Left colon (tissue), 2 donors: ENCODE measurements at regions not wholly inside any gene's neighbourhood (a gene's known extent, or its start where the extent isn't known, plus 50 kb on each side); places are given as distances from the start of the nearest gene placed in this dataset.

Experiments
- ATAC-seq: fragments of 200-7000 bp; cut with Tn5 transposase; one replicate; pipeline ENCODE4 v1.9.1; 2020; ENCODE audit warnings: mild to moderate bottlenecking, moderate library complexity
- DNase-seq, 2 donors: peaks; one replicate each; pipeline ENCODE4 v3.0.0-alpha.2; 2020
- intact Hi-C, 2 donors: fragments of 100-400 bp; cut with DNase I in 1 of 2; cut with micrococcal nuclease in 1 of 2; formaldehyde crosslinking; loops; one replicate each; pipeline versions ENCODE4 v1.11.2 to v1.14.0; 2022; cut with DNase I, micrococcal nuclease
- donor health status: DM: no; HTN: no; CAD: no.
- donor health status: DM: yes; HTN: yes; CAD: no.

DNA sequence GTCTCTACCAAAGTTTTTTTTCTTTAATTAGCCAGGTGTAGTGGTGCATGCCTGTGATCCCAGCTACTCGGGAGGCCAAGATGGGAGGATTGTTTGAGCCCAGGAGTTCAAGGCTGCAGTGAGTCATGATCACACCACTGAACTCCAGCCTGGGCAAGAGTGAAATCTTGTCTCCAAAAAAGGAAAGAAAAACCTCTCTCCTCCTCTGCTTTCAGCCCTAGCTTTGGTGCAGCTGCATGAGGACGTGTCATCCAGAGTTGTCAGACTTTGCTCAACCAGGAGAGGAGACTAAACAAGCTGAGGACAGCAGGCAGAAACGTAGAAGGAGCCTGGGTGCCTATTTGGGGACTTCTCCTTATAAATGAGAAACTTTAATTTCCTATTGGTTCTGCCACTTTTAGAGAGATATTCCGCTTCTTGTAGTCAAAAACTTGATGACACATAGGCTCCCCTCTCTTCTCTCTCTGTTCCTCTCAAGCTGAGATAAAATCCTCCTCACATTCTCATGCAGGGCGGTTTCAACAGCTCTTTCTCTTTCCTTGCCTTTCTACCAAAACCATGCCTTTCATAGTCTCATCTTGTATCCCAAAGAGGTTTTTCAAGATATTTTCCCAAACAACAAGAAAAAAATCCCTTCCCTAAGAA, 205.4 kb downstream of the ARHGAP12 start:
- ATAC-seq (no peak), DNase-seq (no peak)
- intact Hi-C loops: no loop called here

DNA sequence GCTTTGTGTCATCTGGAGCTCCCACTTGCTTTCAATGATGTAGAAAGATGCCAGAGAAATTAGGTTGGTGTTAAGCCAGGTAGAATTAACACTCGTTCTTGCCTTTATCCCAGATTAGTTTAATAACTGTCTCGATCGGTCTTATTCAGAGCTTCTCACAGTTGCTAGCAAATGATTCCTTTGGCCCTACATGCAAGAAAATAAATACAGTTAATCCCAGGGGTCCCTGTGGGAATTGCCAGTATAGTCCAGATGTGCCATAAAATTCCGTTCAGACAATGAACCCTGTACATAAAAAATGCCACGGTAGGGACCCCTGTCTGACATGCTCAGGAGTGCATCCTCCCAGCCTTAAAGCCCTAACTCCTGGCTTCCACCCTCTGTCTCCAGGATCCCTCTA, 207.5 kb downstream of the ARHGAP12 start:
- DNase-seq (no peak), ATAC-seq (no peak)
- intact Hi-C loops: no loop called here

DNA sequence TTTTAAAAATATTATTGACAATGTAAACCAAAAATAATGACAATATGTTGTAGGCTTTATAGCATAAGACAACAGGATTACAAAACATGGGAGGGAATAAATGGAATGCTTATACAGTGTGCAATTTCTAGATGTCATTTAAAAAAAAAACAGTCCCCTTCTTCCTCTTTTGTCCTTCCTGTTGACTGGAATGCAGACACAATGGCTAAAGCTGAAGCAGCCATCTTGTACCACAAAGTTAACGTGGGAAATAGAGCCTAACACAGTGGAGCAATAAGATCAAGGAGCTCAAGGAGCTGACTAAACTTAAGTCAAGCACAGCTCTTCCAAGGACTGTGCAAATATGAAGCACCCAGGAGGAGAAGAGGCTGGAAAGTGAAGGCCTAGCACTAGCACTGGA, 208.1 kb downstream of the ARHGAP12 start:
- intact Hi-C loops: no loop called here
- no peak for ATAC-seq

DNA sequence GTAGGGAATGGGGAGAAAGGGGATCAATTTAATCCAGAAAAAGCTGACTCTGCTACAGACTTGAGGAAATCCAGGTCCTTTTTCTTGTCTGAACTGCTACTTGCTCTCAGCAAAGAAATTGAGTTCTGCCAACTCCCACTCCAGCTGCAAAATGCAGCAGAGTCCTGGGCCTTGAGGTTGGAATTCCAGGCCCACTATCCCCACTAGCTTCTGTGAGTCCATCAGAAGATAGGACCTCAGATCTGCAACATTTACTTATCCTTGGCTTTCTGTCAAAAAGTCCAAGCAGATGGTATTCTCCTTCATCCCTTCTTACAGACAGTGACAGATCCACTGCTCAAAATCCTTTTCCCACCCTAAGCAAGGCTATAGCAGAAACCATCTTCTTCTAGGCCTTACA, 219.2 kb downstream of the ARHGAP12 start:
- no peak for ATAC-seq
- intact Hi-C loops: loop anchor here in 1 of 2 donors (5.0 kb wide), 1 partner anchor 43 kb away; no protein-coding TSS in a partner anchor
- DNase-seq: no peak

More for the DNA sequence above, 208.1 kb downstream of the ARHGAP12 start:
- no peak for DNase-seq

DNA sequence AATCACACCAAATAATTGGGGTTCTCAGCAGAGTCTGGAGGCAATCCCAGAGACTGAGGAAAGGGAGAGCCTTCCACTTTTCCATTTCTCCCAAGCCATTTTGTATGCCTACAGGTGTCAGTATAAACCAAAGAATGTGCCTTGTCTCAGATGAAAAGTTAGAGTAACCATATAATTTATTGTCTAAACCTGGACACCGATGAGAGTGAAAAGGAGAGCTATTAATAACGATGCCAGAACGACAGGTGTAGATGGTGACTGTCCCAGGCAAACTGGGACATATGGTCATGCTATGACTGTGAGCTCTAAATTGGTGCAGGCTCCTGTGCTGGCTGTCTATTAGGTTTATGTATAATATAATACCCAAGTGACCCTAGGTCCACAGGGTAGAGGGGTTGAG, 219.6 kb downstream of the ARHGAP12 start:
- intact Hi-C loops: loop anchor here in 1 of 2 donors (5.0 kb wide), 1 partner anchor 43 kb away; no protein-coding TSS in a partner anchor

DNA sequence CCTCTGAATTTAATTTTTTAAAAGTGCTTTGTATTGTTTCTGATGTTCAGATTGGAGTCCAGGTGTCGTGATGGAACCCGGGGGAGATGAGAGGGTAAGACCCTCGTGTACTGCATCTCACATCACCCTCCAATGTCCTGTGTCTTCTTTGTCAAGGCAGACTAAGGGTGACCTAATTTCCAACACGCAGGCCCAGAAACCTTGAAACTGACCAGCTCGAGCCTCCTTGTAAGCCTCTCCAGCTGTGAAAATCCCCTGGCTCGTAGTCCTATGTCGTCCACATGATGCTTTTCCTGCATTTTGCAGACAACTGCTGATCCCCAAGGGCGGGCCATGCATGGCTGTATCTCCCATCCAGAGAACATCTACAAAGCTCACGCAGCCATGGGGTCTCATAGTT, 220.2 kb downstream of the ARHGAP12 start:
- DNase-seq (no peak), ATAC-seq (no peak)
- intact Hi-C loops: loop anchor here in 1 of 2 donors (5.0 kb wide), 1 partner anchor 44 kb away; no protein-coding TSS in a partner anchor

More for the DNA sequence above, 219.6 kb downstream of the ARHGAP12 start:
- ATAC-seq: no peak
- no peak for DNase-seq

DNA sequence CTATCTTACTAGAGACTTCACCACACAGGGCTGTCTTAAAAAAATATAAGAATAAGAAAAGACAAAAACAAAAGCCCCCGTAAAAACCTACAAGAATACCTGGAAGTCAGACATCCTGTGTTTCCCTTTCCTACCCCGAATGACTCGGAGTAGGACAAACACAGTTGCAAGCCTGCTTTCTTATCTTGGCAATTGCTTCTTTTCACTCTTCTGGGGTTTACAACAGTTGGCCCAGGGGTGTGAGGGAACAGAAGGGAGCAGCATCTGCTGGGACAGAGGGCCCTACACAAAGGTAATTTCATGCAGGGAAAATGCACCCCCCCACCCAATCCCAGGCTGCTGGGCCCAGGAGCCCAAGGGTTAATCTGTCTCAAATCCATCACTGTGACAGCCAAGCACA, 220.6 kb downstream of the ARHGAP12 start:
- intact Hi-C loops: loop anchor here in 1 of 2 donors (5.0 kb wide), 1 partner anchor 44 kb away; no protein-coding TSS in a partner anchor
- ATAC-seq (no peak), DNase-seq (no peak)

DNA sequence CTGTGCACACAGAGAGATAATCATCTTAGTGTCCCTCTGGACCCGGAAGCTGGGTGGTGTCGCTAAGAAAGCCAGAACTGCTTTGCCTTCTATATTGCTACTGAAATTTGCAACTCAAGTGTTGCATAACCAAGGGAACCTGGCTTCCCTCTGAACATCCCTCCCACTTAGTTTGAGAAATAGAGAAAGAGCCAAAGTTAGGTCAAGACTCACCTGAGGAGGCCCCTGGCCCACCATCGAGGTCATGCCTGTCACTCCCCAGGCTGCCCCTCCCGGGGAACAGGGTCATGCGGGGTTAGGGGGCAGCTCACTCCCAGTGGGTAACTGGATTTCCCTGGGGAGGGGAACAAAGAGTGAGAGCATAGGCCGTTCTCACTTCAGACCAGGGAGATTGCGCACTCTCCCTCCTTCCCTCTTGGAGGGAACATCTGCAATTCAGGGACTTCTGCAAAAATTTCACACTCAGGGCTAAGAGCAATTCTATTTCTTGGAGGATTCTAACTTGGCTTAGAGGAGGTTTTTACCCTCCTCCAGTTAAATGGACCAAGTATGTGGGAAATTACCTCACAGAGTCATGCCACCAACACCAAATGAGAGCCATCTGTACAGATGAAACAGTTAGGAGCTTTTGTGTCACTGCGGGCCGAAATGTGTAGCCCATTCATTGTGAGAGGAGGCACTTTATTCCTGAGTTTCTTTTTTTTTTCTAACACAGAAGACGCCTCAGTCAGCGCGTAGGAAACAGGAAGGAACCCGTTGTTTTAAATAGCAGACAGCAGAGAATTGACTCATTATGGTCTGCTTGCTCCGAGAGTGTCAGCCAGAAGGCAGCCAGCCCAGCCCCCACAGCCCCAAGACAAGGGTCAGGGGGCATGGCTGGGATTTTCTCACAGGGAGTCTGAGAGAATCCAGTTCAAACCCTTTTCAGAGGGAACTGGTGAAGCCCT, 221.3 kb downstream of the ARHGAP12 start:
- ATAC-seq (peak; percentile 42), DNase-seq (peak; percentile 42 to 53)
- intact Hi-C loops: loop anchor here in 1 of 2 donors (5.0 kb wide), 1 partner anchor 45 kb away; no protein-coding TSS in a partner anchor

DNA sequence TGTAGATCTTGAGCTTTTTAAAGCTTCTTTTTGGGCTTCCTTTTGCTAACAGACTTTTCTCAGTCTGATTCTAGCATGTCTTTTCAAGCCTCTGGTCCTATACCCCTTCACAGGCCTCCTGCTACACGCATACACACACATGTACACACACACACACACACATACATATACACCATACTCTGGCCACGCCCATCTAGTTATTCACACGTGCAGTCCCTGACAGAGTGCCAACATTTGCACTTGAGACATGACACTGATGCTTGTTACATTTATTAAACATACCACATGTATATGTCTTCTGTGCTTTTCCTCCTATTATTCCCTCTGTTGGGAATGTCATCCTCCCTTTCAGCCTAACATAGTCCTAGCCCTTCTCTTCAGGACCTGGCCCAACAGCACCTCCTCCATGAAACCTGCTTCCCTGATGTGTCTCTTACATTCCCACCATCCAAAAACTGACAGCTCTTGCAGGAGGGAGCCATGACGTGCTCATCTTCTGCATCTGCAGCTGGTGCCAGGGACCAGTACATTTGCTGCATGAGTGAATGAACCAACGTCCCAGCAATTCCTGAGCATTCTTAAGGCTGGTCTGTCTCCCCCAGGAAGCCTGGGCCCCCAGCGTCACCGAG, 222.1 kb downstream of the ARHGAP12 start:
- ATAC-seq: no peak
- no peak for DNase-seq
- intact Hi-C loops: loop anchor here in 1 of 2 donors (5.0 kb wide), 1 partner anchor 46 kb away; no protein-coding TSS in a partner anchor

DNA sequence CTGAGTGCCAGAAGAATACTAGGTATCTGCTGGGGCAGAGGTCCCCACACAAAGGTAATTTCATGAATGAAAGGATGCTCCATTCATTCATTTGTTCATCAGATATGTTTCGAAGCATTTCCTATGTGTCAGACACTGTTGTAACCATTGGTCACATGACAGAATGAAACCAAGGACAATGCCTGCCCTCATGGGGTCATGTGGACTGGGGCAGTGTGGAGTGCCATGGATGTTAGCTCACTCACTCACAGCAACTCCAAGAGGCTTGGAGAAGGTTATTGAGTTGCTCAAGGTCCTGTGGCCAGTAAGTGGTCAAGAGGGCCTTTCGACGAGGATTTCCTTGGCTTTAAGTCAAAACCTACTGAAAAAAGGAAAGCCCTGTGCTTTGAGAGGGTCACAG, 223.5 kb downstream of the ARHGAP12 start:
- DNase-seq (no peak), ATAC-seq (no peak)
- intact Hi-C loops: loop anchor here in 1 of 2 donors (5.0 kb wide), 1 partner anchor 47 kb away; no protein-coding TSS in a partner anchor

DNA sequence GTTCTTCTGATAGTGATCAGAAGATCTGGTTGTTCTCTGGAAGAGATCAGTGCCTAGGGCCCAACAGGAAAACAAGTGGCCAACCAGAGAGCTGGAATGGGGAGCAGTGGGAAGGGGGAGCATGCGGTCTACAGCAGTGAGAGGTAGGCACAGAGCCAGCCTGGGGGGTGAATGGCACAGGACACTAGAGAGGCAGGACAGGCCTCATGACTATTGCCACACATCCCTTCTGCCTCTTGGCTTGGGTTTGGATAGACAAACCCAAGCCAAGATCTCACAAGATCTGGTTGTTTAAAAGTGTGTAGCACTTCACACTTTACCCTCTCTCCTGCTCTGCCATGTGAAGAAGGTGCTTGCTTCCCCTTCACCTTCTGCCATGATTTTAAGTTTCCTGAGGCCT, 224.4 kb downstream of the ARHGAP12 start:
- DNase-seq: no peak

DNA sequence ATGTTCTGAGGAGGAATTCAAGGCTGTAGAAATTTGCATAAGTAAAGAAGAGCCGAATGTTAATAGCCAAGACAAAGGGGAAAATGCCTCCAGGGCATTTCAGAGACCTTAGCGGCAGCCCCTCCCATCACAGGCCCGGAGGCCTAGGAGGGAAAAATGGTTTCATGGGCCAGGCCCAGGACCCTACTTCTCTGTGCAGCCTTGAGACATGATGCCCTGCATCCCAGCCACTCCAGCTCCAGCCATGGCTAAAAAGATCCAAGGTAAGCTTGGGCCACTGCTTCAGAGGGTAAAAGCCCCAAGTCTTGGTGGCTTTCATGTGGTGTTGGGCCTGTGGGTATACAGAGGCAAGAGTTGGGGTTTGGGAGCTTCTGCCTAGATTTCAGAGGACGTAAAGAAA, 225.7 kb downstream of the ARHGAP12 start:
- ATAC-seq (no peak), DNase-seq (no peak)
- intact Hi-C loops: no loop called here

More for the DNA sequence above, 224.4 kb downstream of the ARHGAP12 start:
- intact Hi-C loops: no loop called here
- no peak for ATAC-seq

DNA sequence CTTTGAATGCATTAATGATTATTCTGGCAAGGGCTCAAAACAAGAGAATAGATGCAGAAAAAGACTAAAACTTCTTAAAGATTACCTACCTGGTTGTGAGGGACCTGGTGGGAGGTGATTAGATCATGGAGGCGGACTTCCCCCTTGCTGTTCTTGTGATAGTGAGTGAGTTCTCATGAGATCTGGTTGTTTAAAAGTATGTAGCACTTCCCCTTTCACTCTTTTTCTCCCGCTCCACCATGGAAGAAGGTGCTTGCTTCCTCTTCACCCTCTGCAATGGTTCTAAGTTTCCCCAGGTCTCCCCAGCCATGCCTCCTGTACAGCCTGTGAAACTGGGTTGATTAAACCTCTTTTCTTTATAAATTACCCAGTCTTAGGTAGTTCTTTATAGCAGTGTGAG, 226.6 kb downstream of the ARHGAP12 start:
- intact Hi-C loops: no loop called here
- no peak for DNase-seq
- no peak for ATAC-seq

DNA sequence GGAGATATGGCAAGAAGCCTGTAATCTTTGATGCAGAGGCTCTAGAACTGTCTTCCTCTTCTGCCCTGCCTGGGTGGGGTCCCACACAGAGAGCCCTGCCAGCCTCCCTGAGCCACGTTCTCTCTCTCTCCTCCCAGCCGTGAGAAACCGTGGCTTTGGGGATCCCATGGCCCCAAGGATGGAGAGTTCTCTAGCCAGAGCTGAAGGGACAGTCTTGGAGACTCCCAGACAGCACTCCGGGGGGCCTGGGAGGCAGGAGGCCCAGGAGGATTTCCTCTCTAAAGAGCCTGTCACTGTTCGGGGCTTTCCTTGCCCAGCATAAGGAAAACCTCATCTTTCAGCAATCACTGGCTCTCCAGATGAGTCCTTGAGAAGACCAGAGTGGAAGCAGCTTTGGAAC, 227.1 kb downstream of the ARHGAP12 start:
- ATAC-seq (no peak), DNase-seq (no peak)
- intact Hi-C loops: no loop called here

DNA sequence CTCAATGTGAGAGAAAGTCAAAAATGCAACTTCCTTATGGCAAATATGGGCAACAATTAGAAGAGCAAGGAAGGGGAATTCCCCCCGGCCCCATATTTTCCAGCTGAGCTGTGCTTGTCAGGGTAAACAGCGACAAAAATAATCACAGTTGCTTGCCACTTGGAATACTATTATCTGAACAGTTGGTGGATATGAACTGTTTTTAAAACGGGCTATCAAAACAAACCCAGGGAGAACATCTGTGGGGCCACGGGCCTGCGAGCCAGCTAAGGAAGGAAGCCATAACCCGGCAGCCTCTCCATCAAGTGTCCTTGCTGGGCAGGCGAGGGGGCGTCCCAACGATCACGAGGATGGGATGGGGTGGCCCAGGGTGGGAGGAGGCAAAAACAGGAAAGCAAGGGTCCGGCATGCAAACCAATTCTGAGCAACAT, 228.4 kb downstream of the ARHGAP12 start:
- ATAC-seq: no peak

DNA sequence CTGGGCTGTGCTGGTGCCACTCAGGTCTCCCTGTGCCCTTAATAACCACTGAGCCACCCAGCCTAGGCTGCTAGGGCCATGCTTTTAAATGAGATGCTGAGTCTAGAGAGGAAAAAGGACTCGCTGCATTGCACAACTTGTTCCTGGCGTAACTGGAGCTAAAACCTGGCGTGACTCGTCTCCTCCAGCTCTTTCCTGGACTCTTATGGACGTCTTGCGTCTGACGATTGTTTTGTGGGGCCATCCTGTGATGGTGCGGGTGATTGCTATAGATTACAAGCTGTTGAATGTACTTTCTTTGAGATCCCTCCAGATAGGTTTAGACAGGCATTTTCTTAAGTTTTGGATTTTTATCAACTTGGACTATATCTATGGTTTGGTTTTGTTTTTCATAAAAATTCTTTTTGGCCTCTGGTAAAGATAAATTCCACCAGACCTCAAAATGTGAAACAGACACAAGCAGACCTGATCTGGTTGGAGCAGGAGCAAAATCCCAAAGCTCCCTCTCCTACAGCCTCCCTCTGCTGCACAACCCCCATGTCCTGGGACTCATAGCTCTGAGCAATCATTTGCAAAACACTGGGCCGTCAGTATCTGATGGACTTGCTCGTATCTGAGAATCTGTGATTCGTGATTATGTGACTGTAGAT, 230.3 kb downstream of the ARHGAP12 start:
- intact Hi-C loops: no loop called here
- peak in 1 of 2 donors; percentile 54 for DNase-seq
- no peak for ATAC-seq

More for the DNA sequence above, 228.4 kb downstream of the ARHGAP12 start:
- DNase-seq: no peak
- intact Hi-C loops: no loop called here

DNA sequence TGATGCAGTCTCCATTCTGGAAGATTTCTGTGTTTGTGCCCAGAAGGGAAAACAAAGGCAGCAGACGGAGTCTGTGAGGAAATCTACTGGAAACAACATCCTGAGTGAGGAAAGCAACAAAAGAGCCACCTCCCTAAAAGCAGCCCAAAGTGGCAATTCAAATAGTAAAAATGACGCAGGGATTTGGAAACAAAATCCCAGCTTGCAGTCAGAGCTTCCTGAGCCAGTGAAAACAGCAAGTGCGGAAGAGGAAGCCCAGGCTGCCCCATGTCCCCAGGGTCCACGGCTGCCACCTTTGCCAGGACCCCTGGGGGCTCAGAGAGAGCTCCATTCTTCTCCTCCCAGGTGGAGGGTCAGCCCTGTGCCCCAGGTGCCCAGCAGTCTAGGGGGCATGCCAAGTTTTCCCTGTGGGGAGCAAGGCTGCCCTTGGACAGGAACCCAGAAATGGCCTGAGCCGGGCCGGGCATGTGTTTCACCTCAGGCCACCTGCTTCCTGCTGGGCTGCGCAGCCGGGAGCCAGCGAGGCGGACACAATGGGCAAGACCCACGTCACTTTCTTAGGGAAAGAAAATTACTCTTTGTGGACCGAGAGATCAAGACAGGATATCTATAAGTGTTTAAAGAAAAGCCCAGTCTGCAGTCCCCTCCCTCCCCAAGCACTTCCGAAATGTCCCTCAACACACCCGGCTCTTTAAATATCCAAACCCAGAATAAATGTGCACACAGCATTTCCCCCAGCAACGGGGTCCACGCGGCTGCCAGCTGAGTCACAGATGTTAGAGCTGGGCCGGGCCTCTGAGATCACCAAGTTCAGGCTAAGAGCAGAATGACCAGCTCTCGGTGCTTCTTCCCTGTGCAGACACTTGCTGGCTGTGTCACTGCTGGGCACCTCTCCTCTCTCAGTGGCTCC, 231.1 kb downstream of the ARHGAP12 start:
- DNase-seq: peak; percentile 50 to 71
- ATAC-seq: no peak
- intact Hi-C loops: no loop called here
